Nephron (organoid): ENCODE measurements at regions not wholly inside any gene's neighbourhood (a gene's known extent, or its start where the extent isn't known, plus 50 kb on each side); places are given as distances from the start of the nearest gene placed in this dataset.
A peak's percentile ranks its signal among the peaks of the same experiment; 100 is the strongest.
"Not testable (repeated sequence)": the region's sequence is repeated elsewhere in the genome, so short reads cannot be mapped to it uniquely, and the experiment has no call there.

Experiments
- H3K27ac Mint-ChIP-seq, 3 experiments: 2 replicates each; pipeline ENCODE4 v1.8.0; 2020; ENCODE audit warnings: mixed read lengths in 3 of 3, mild to moderate bottlenecking in 2 of 3, moderate library complexity in 1 of 3
- H3K27me3 Mint-ChIP-seq: 2 replicates; pipeline ENCODE4 v1.8.0; 2021; ENCODE audit warnings: low read depth, mild to moderate bottlenecking, moderate library complexity, mixed read lengths
- H3K36me3 Mint-ChIP-seq: 2 replicates; pipeline ENCODE4 v1.8.0; 2020; ENCODE audit warnings: low read depth, mixed read lengths
- H3K4me1 Mint-ChIP-seq: 2 replicates; pipeline ENCODE4 v1.8.0; 2020; ENCODE audit warnings: mixed read lengths
- H3K4me3 Mint-ChIP-seq, 3 experiments: 2 replicates each; pipeline ENCODE4 v1.8.0; 2020; ENCODE audit warnings: mild to moderate bottlenecking in 3 of 3, mixed read lengths in 3 of 3, moderate library complexity in 2 of 3
- H3K9me3 Mint-ChIP-seq: 2 replicates; pipeline ENCODE4 v1.8.0; 2020; ENCODE audit warnings: mixed read lengths
- CTCF ChIP-seq, 3 experiments: fragments of 200-600 bp; sonication (generic); IDR thresholded peaks; one replicate each; pipeline ENCODE4 v1.5.0; 2021; ENCODE audit warnings: antibody characterized with exemption in 3 of 3; ENCODE audit not compliant: unreplicated experiment in 3 of 3

GRCh38 chr20:36082315-36082915 is 72.1 kb upstream of the EPB41L1 start:
- H3K36me3 Mint-ChIP-seq, result no peaks in the 10 kb centered on the region
- H3K4me1 Mint-ChIP-seq, result no peaks in the 10 kb centered on the region
- H3K27ac Mint-ChIP-seq, result no peak overlapping the region
- H3K4me3 Mint-ChIP-seq, result no peak overlapping the region
- H3K27me3 Mint-ChIP-seq, result peaks cover 22% of the 10 kb centered on the region
- no peak for TF ChIP-seq CTCF (IDR thresholded peaks at IDR 0.05; ENCODE audit: unreplicated experiment in 3 of 3)
- peaks cover 2% of the 10 kb centered on the region for H3K9me3 Mint-ChIP-seq

- peaks cover 22% of the 10 kb centered on the region for H3K27me3 Mint-ChIP-seq
- not testable (repeated sequence) for H3K9me3 Mint-ChIP-seq, H3K27ac Mint-ChIP-seq, H3K4me1 Mint-ChIP-seq, H3K36me3 Mint-ChIP-seq, H3K4me3 Mint-ChIP-seq
These were observed 71.3 kb upstream of the EPB41L1 start for GRCh38 chr20:36083200-36083599.

- no peak for TF ChIP-seq CTCF (IDR thresholded peaks at IDR 0.05; ENCODE audit: unreplicated experiment in 3 of 3)
- H3K4me1 Mint-ChIP-seq, result no peaks in the 10 kb centered on the region
- peaks cover 34% of the 10 kb centered on the region for H3K27me3 Mint-ChIP-seq
- H3K9me3 Mint-ChIP-seq, result peaks cover 2% of the 10 kb centered on the region
- H3K27ac Mint-ChIP-seq, result no peak overlapping the region
- no peak overlapping the region for H3K4me3 Mint-ChIP-seq
- H3K36me3 Mint-ChIP-seq, result no peaks in the 10 kb centered on the region
These were observed 70.2 kb upstream of the EPB41L1 start for GRCh38 chr20:36084356-36084755.

GRCh38 chr20:36084897-36085613 is 69.5 kb upstream of the EPB41L1 start:
- no peaks in the 10 kb centered on the region for H3K36me3 Mint-ChIP-seq
- TF ChIP-seq CTCF (IDR thresholded peaks at IDR 0.05; ENCODE audit: unreplicated experiment in 3 of 3), result no peak
- H3K27ac Mint-ChIP-seq, result peak overlapping the region in 1 of 3 experiments; percentile 75
- peaks cover 2% of the 10 kb centered on the region for H3K9me3 Mint-ChIP-seq
- no peaks in the 10 kb centered on the region for H3K4me1 Mint-ChIP-seq
- H3K4me3 Mint-ChIP-seq, result no peak overlapping the region
- H3K27me3 Mint-ChIP-seq, result peaks cover 39% of the 10 kb centered on the region

- Mint-ChIP-seq H3K4me3 (no peak overlapping the region), H3K4me1 (no peaks in the 10 kb centered on the region), H3K36me3 (no peaks in the 10 kb centered on the region), H3K27ac (peak overlapping the region in 1 of 3 experiments; percentile 75), H3K27me3 (peaks cover 44% of the 10 kb centered on the region), H3K9me3 (peaks cover 2% of the 10 kb centered on the region)
- no peak for TF ChIP-seq CTCF (IDR thresholded peaks at IDR 0.05; ENCODE audit: unreplicated experiment in 3 of 3)
These were observed 68.8 kb upstream of the EPB41L1 start for GRCh38 chr20:36085686-36086267.

GRCh38 chr20:36086767-36087166 is 67.8 kb upstream of the EPB41L1 start:
- Mint-ChIP-seq H3K27ac (no peak overlapping the region), H3K36me3 (no peaks in the 10 kb centered on the region), H3K4me1 (no peaks in the 10 kb centered on the region), H3K27me3 (peaks cover 54% of the 10 kb centered on the region), H3K4me3 (no peak overlapping the region), H3K9me3 (peaks cover 2% of the 10 kb centered on the region)
- TF ChIP-seq CTCF (IDR thresholded peaks at IDR 0.05; ENCODE audit: unreplicated experiment in 3 of 3), result no peak
